Mesenchymal stem cell (in vitro differentiated cells and primary cell): ENCODE measurements at regions not wholly inside any gene's neighbourhood (a gene's known extent, or its start where the extent isn't known, plus 50 kb on each side); places are given as distances from the start of the nearest gene placed in this dataset.

Experiments used
- DNase-seq: peaks from one replicate; pipeline ENCODE4 v3.0.0-alpha.2; 2013
- H2AFZ ChIP-seq: one replicate; pipeline ENCODE4 v1.6.1; 2013; ENCODE audit warnings: low read depth, mild to moderate bottlenecking, control low read depth, inconsistent platforms, low read length, moderate library complexity
- H2AK5ac ChIP-seq: 2 replicates; pipeline ENCODE4 v1.6.1; 2013; ENCODE audit warnings: low read length, moderate library complexity, mild to moderate bottlenecking, inconsistent platforms; ENCODE audit not compliant: severe bottlenecking
- H2BK120ac ChIP-seq: one replicate; pipeline ENCODE4 v1.6.1; 2013; ENCODE audit warnings: low read depth, mild to moderate bottlenecking, inconsistent platforms, low read length, moderate library complexity
- H2BK12ac ChIP-seq, 2 experiments: one replicate each; pipeline ENCODE4 v1.6.1; 2013; ENCODE audit warnings: inconsistent platforms in 2 of 2, low read length in 2 of 2, mild to moderate bottlenecking in 2 of 2, moderate library complexity in 2 of 2, control low read depth in 1 of 2
- H2BK15ac ChIP-seq: one replicate; pipeline ENCODE4 v1.6.1; 2013; ENCODE audit warnings: mild to moderate bottlenecking, low read depth, inconsistent platforms; ENCODE audit not compliant: poor library complexity, severe bottlenecking
- H2BK5ac ChIP-seq: 2 replicates; pipeline ENCODE4 v1.6.1; 2013; ENCODE audit warnings: low read depth, mild to moderate bottlenecking, low read length, control low read depth, inconsistent platforms; ENCODE audit not compliant: poor library complexity, severe bottlenecking
- H3K14ac ChIP-seq, 2 experiments: one replicate each; pipeline ENCODE4 v1.6.1; 2013; ENCODE audit warnings: inconsistent platforms in 2 of 2, low read length in 2 of 2, control low read depth in 1 of 2, mild to moderate bottlenecking in 1 of 2, moderate library complexity in 1 of 2
- H3K18ac ChIP-seq, 2 experiments: one replicate each; pipeline ENCODE4 v1.6.1; 2013; ENCODE audit warnings: inconsistent platforms in 2 of 2, low read length in 2 of 2, control low read depth in 1 of 2, low read depth in 1 of 2, mild to moderate bottlenecking in 1 of 2
- H3K23ac ChIP-seq, 2 experiments: one replicate each; pipeline ENCODE4 v1.6.1; 2013; ENCODE audit warnings: inconsistent platforms in 2 of 2, low read length in 2 of 2, mild to moderate bottlenecking in 2 of 2, moderate library complexity in 2 of 2, control low read depth in 1 of 2
- H3K27ac ChIP-seq: 2 replicates; pipeline ENCODE4 v1.5.1; 2013; ENCODE audit warnings: mild to moderate bottlenecking, moderate library complexity, low read length, control low read depth, inconsistent platforms; ENCODE audit not compliant: poor library complexity, severe bottlenecking
- H3K27me3 ChIP-seq, 2 experiments: 2 replicates each; pipeline versions ENCODE4 v1.6.1 to v1.7.0; 2013; ENCODE audit warnings: low read length in 2 of 2, mild to moderate bottlenecking in 2 of 2, moderate library complexity in 2 of 2, control low read depth in 1 of 2, inconsistent platforms in 1 of 2; ENCODE audit not compliant: control insufficient read depth in 1 of 2, insufficient read depth in 1 of 2
- H3K36me3 ChIP-seq, 2 experiments: 2 replicates each; pipeline versions ENCODE4 v1.6.1 to v1.7.0; 2013; ENCODE audit warnings: low read length in 2 of 2, control low read depth in 1 of 2, inconsistent platforms in 1 of 2, low read depth in 1 of 2, mild to moderate bottlenecking in 1 of 2; ENCODE audit not compliant: insufficient read depth in 2 of 2, control insufficient read depth in 1 of 2
- H3K4ac ChIP-seq, 2 experiments: one replicate each; pipeline ENCODE4 v1.6.1; 2013; ENCODE audit warnings: inconsistent platforms in 2 of 2, low read length in 2 of 2, mild to moderate bottlenecking in 2 of 2, moderate library complexity in 2 of 2, control low read depth in 1 of 2, low read depth in 1 of 2
- H3K4me1 ChIP-seq: 2 replicates; pipeline ENCODE4 v1.6.1; 2013; ENCODE audit warnings: low read depth, low read length, control low read depth; ENCODE audit not compliant: control insufficient read depth, insufficient read depth
- H3K4me2 ChIP-seq: 2 replicates; pipeline ENCODE4 v1.6.1; 2013; ENCODE audit warnings: low read length, mild to moderate bottlenecking, inconsistent platforms; ENCODE audit not compliant: poor library complexity, severe bottlenecking
- H3K4me3 ChIP-seq, 2 experiments: 2 replicates each; pipeline versions ENCODE4 v1.5.1 to v1.7.0; 2013; ENCODE audit warnings: low read length in 2 of 2, mild to moderate bottlenecking in 2 of 2, control low read depth in 1 of 2, low read depth in 1 of 2; ENCODE audit not compliant: insufficient read depth in 1 of 2
- H3K79me1 ChIP-seq: replicated peaks from 2 replicates; pipeline ENCODE4 v1.6.1; 2013; ENCODE audit warnings: mild to moderate bottlenecking, control low read depth, low read length, inconsistent platforms; ENCODE audit not compliant: poor library complexity, severe bottlenecking
- H3K9ac ChIP-seq: 2 replicates; pipeline ENCODE4 v1.7.0; 2013; ENCODE audit warnings: mild to moderate bottlenecking, low read length, moderate library complexity
- H3K9me3 ChIP-seq: 2 replicates; pipeline ENCODE4 v1.7.0; 2013; ENCODE audit warnings: mild to moderate bottlenecking, low read length; ENCODE audit not compliant: control insufficient read depth
- H4K8ac ChIP-seq: one replicate; pipeline ENCODE4 v1.6.1; 2013; ENCODE audit warnings: inconsistent platforms, mild to moderate bottlenecking, low read length, moderate library complexity
- H4K91ac ChIP-seq: one replicate; pipeline ENCODE4 v1.6.1; 2013; ENCODE audit warnings: mild to moderate bottlenecking, low read length, inconsistent platforms
- WGBS: methylation state at CpG from one replicate; pipeline ENCODE4 v1.1.7; 2013; ENCODE audit warnings: mixed read lengths; 5-methylcytosine and 5-hydroxymethylcytosine counted together

DNA sequence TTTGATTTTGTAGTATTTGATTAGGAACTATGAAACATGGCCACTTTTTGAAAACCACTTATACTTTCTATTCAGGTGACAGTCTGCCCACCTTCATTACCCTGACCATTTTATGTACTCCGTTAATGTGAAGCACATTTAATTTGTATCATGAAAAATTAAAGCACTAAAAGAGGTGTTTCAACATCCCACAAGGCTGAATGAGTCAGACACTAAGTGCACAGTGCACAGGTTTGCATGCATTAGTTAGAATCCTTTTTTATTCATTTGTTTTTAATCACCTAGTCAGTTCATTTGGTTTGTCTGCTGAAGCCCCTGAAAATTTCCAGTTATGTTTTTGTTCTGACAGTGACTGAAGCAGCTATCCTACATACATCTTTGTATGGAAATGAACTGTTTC, 271.0 kb downstream of the SLITRK5 start:
- no CpG with 5 or more reads among the region's 1 CpG for WGBS
- Histone ChIP-seq H3K18ac (no peak overlapping the region), H3K36me3 (no peaks in the 10 kb centered on the region), H3K79me1 (no peaks in the 10 kb centered on the region), H3K27me3 (no peaks in the 10 kb centered on the region), H3K14ac (no peak overlapping the region), H3K4me2 (no peak overlapping the region), H2AK5ac (no peak overlapping the region), H2BK12ac (no peak overlapping the region), H2BK15ac (no peak overlapping the region), H2BK120ac (no peak overlapping the region), H3K9ac (no peak overlapping the region), H2AFZ (no peak overlapping the region), H3K4me3 (no peak overlapping the region), H3K23ac (no peak overlapping the region), H3K4me1 (no peaks in the 10 kb centered on the region), H3K4ac (no peak overlapping the region), H3K27ac (no peak overlapping the region), H3K9me3 (no peaks in the 10 kb centered on the region), H2BK5ac (no peak overlapping the region), H4K91ac (no peak overlapping the region), H4K8ac (no peak overlapping the region)
- no peak for DNase-seq

DNA sequence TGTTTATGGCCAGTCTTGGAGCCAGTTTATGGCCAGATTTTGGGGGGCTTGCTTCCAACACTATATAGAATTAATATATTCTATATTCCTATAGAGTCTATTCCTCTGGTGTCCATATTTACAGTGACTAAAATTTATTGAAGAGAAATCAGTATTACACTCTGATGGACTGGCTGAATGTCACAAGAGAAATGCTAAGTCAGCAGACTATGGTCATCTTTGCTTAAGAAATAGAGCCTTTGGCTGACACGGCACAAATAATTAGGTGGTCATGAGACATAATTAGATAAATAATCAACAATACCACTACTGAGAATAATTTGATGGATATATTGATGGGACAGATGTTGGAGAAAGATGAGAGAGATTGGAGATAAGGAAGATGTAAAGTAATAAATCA, 272.9 kb downstream of the SLITRK5 start:
- no peaks in the 10 kb centered on the region for H3K79me1 ChIP-seq
- no peak overlapping the region for H3K14ac ChIP-seq
- no peaks in the 10 kb centered on the region for H3K27me3 ChIP-seq
- no peak overlapping the region for H2BK12ac ChIP-seq
- no peak overlapping the region for H4K91ac ChIP-seq
- H3K18ac ChIP-seq: no peak overlapping the region
- no peak overlapping the region for H2BK120ac ChIP-seq
- WGBS: no CpG with 5 or more reads among the region's 1 CpG
- H2BK5ac ChIP-seq: no peak overlapping the region
- no peak overlapping the region for H3K23ac ChIP-seq
- DNase-seq: no peak
- H2AFZ ChIP-seq: no peak overlapping the region
- H3K4me1 ChIP-seq: no peaks in the 10 kb centered on the region
- no peak overlapping the region for H4K8ac ChIP-seq
- H3K36me3 ChIP-seq: no peaks in the 10 kb centered on the region
- no peak overlapping the region for H2AK5ac ChIP-seq
- no peak overlapping the region for H3K4me2 ChIP-seq
- H3K9ac ChIP-seq: no peak overlapping the region
- H3K4me3 ChIP-seq: no peak overlapping the region
- H3K27ac ChIP-seq: no peak overlapping the region
- H3K9me3 ChIP-seq: no peaks in the 10 kb centered on the region
- no peak overlapping the region for H2BK15ac ChIP-seq
- H3K4ac ChIP-seq: no peak overlapping the region

- Histone ChIP-seq H4K8ac (no peak overlapping the region), H3K4ac (no peak overlapping the region), H2BK12ac (no peak overlapping the region), H3K79me1 (no peaks in the 10 kb centered on the region), H3K9me3 (no peaks in the 10 kb centered on the region), H2BK15ac (no peak overlapping the region), H2BK120ac (no peak overlapping the region), H2AFZ (no peak overlapping the region), H3K18ac (no peak overlapping the region), H2AK5ac (no peak overlapping the region), H3K9ac (no peak overlapping the region), H3K4me2 (no peak overlapping the region), H3K36me3 (no peaks in the 10 kb centered on the region), H3K27ac (no peak overlapping the region), H2BK5ac (no peak overlapping the region), H3K27me3 (no peaks in the 10 kb centered on the region), H3K4me3 (no peak overlapping the region), H4K91ac (no peak overlapping the region), H3K4me1 (no peaks in the 10 kb centered on the region), H3K23ac (no peak overlapping the region), H3K14ac (no peak overlapping the region)
- no CpG with 5 or more reads among the region's 2 CpGs for whole genome bisulfite sequencing
- no peak for DNase-seq
These were observed 281.2 kb downstream of the SLITRK5 start for GRCh38 chr13:87952377-87952776.

GRCh38 chr13:87953381-87953780, 282.2 kb downstream of the SLITRK5 start:
- H4K8ac ChIP-seq: no peak overlapping the region
- no peaks in the 10 kb centered on the region for H3K4me1 ChIP-seq
- no peak overlapping the region for H3K27ac ChIP-seq
- H2BK5ac ChIP-seq: no peak overlapping the region
- H3K4me3 ChIP-seq: no peak overlapping the region
- no peaks in the 10 kb centered on the region for H3K9me3 ChIP-seq
- H3K27me3 ChIP-seq: no peaks in the 10 kb centered on the region
- 100% methylated on average over 1 of the region's 3 CpGs for WGBS
- H3K23ac ChIP-seq: no peak overlapping the region
- H3K9ac ChIP-seq: no peak overlapping the region
- H3K79me1 ChIP-seq: no peaks in the 10 kb centered on the region
- no peak for DNase-seq
- H3K36me3 ChIP-seq: no peaks in the 10 kb centered on the region
- no peak overlapping the region for H2BK12ac ChIP-seq
- H2BK15ac ChIP-seq: no peak overlapping the region
- H3K14ac ChIP-seq: no peak overlapping the region
- no peak overlapping the region for H2AFZ ChIP-seq
- H3K4me2 ChIP-seq: no peak overlapping the region
- no peak overlapping the region for H3K18ac ChIP-seq
- H2AK5ac ChIP-seq: no peak overlapping the region
- H3K4ac ChIP-seq: no peak overlapping the region
- H4K91ac ChIP-seq: no peak overlapping the region
- no peak overlapping the region for H2BK120ac ChIP-seq
